Caco-2 (cell line): ENCODE measurements at regions not wholly inside any gene's neighbourhood (a gene's known extent, or its start where the extent isn't known, plus 50 kb on each side); places are given as distances from the start of the nearest gene placed in this dataset.

ENCODE experiments used
- BruUV-seq: library from RNA; stranded (reverse); fragments of 400-500 nt; replicated peaks from 2 replicates; lab custom pipeline; 2021; lab: Mats Ljungman, UMichigan
- CTCF ChIA-PET: fragments of 300-600 bp; sonication (Branson Sonifier 250); formaldehyde crosslinking; loops from one replicate; lab custom pipeline; 2022; ENCODE audit warnings: antibody characterized with exemption; lab: Charles Lee
- POLR2A ChIA-PET: fragments of 300-600 bp; sonication (Branson Sonifier 250); formaldehyde crosslinking; loops from one replicate; lab custom pipeline; 2022; ENCODE audit warnings: antibody characterized with exemption; lab: Charles Lee
- DNase-seq, 2 experiments: peaks; one replicate each; pipeline versions ENCODE4 v3.0.0 to v3.0.0-alpha.2; 2020 to 2022
- H3K27me3 ChIP-seq: replicated peaks from 2 replicates; pipeline ENCODE4 v1.6.0; 2011; ENCODE audit warnings: low read length; ENCODE audit not compliant: control insufficient read depth, insufficient read depth
- H3K36me3 ChIP-seq: 2 replicates; pipeline ENCODE4 v1.5.1; 2011; ENCODE audit warnings: low read length; ENCODE audit not compliant: control insufficient read depth, insufficient read depth
- H3K4me1 ChIP-seq: fragments of 250-450 bp; sonication (Bioruptor Pico); 2 replicates; pipeline ENCODE4 v1.5.1; 2020; ENCODE audit warnings: mild to moderate bottlenecking
- H3K4me3 ChIP-seq: 2 replicates; pipeline ENCODE4 v1.5.1; 2011; ENCODE audit warnings: low read depth, mild to moderate bottlenecking, control low read depth, low read length
- H3K9me3 ChIP-seq: fragments of 250-450 bp; sonication (Bioruptor Pico); 2 replicates; pipeline ENCODE4 v1.5.1; 2020; ENCODE audit warnings: mild to moderate bottlenecking, moderate library complexity
- H3K27ac Mint-ChIP-seq: one replicate; pipeline ENCODE4 v1.8.0; 2022; ENCODE audit warnings: mixed read lengths; ENCODE audit not compliant: unreplicated experiment
- H3K27me3 Mint-ChIP-seq: one replicate; pipeline ENCODE4 v1.8.0; 2022; ENCODE audit warnings: mixed read lengths; ENCODE audit not compliant: insufficient read depth, unreplicated experiment
- H3K36me3 Mint-ChIP-seq: one replicate; pipeline ENCODE4 v1.8.0; 2022; ENCODE audit warnings: mild to moderate bottlenecking, mixed read lengths; ENCODE audit not compliant: insufficient read depth, unreplicated experiment
- H3K4me1 Mint-ChIP-seq: one replicate; pipeline ENCODE4 v1.8.0; 2022; ENCODE audit warnings: low read depth, mixed read lengths; ENCODE audit not compliant: unreplicated experiment
- H3K4me3 Mint-ChIP-seq: one replicate; pipeline ENCODE4 v1.8.0; 2022; ENCODE audit warnings: mild to moderate bottlenecking, moderate library complexity, mixed read lengths; ENCODE audit not compliant: unreplicated experiment
- H3K9me3 Mint-ChIP-seq: one replicate; pipeline ENCODE4 v1.8.0; 2022; ENCODE audit warnings: mixed read lengths; ENCODE audit not compliant: unreplicated experiment
- intact Hi-C: fragments of 100-400 bp; cut with micrococcal nuclease; formaldehyde crosslinking; loops from one replicate; pipeline ENCODE4 v1.10.0; 2022; ENCODE audit not compliant: unreplicated experiment
- TF ChIP-seq, protein P1 (sequence below), 2 experiments: fragments of 200-600 bp in 1 of 2; IDR thresholded peaks; 1 replicate in 1 of 2; 2 replicates in 1 of 2; pipeline versions ENCODE4 v1.5.1 to v1.8.0; 2011 to 2022; ENCODE audit warnings: antibody characterized with exemption in 1 of 2, control low read depth in 1 of 2, inconsistent platforms in 1 of 2, low read depth in 1 of 2, low read length in 1 of 2, mild to moderate bottlenecking in 1 of 2, moderate library complexity in 1 of 2; ENCODE audit not compliant: insufficient read depth in 1 of 2, severe bottlenecking in 1 of 2, unreplicated experiment in 1 of 2

DNA sequence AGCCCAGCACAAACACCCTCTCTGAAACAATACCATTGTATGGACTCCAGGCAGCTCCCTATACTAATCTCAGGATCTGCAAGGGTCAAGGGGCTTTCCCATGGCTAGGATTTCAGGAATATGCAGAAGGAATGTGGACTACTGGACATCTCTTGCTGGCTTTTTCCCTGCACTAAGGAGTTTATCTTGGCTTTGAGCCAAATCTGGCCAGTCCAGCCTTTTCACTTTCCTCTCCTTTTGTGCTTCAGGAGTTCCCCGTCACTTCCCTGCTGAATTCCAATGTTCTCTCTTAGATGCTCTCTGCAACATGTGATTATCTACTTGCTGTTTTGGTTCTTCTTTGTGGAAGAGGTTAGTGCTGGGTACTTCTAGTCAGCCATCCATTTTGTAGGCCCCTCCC lies 568.2 kb downstream of the HDGFL1 start:
- intact Hi-C loops, result no loop called here
- POLR2A ChIA-PET, result no interaction called here
- no peaks in the 10 kb centered on the region for H3K27me3 Mint-ChIP-seq

GRCh38 chr6:23140871-23141270 lies 571.5 kb downstream of the HDGFL1 start:
- no peaks in the 10 kb centered on the region for H3K27me3 ChIP-seq
- no peaks in the 10 kb centered on the region for H3K4me1 ChIP-seq
- no peak for DNase-seq
- no peak overlapping the region for H3K4me3 Mint-ChIP-seq
- intact Hi-C loops, result no loop called here
- TF ChIP-seq, protein P1, sequence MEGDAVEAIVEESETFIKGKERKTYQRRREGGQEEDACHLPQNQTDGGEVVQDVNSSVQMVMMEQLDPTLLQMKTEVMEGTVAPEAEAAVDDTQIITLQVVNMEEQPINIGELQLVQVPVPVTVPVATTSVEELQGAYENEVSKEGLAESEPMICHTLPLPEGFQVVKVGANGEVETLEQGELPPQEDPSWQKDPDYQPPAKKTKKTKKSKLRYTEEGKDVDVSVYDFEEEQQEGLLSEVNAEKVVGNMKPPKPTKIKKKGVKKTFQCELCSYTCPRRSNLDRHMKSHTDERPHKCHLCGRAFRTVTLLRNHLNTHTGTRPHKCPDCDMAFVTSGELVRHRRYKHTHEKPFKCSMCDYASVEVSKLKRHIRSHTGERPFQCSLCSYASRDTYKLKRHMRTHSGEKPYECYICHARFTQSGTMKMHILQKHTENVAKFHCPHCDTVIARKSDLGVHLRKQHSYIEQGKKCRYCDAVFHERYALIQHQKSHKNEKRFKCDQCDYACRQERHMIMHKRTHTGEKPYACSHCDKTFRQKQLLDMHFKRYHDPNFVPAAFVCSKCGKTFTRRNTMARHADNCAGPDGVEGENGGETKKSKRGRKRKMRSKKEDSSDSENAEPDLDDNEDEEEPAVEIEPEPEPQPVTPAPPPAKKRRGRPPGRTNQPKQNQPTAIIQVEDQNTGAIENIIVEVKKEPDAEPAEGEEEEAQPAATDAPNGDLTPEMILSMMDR (IDR thresholded peaks at IDR 0.05; ENCODE audit: insufficient read depth in 1 of 2, low read depth in 1 of 2, low read length in 1 of 2, severe bottlenecking in 1 of 2, unreplicated experiment in 1 of 2), result no peak
- H3K9me3 ChIP-seq, result no peaks in the 10 kb centered on the region; the same call in 1 of the 2 replicates
- H3K27ac Mint-ChIP-seq, result no peak overlapping the region
- H3K27me3 Mint-ChIP-seq, result no peaks in the 10 kb centered on the region
- H3K36me3 ChIP-seq, result no peaks in the 10 kb centered on the region
- no peaks in the 10 kb centered on the region for H3K4me1 Mint-ChIP-seq
- no peak overlapping the region for H3K4me3 ChIP-seq
- ChIA-PET POLR2A (no interaction called here), CTCF (no interaction called here)
- BruUV-seq, result no TSS peak
- peaks cover 5% of the 10 kb centered on the region for H3K9me3 Mint-ChIP-seq
- H3K36me3 Mint-ChIP-seq, result no peaks in the 10 kb centered on the region

More for the DNA sequence above, 568.2 kb downstream of the HDGFL1 start:
- no peaks in the 10 kb centered on the region for H3K4me1 ChIP-seq
- CTCF ChIA-PET, result no interaction called here
- TF ChIP-seq, protein P1 (IDR thresholded peaks at IDR 0.05; ENCODE audit: insufficient read depth in 1 of 2, low read depth in 1 of 2, low read length in 1 of 2, severe bottlenecking in 1 of 2, unreplicated experiment in 1 of 2), result no peak
- Mint-ChIP-seq H3K36me3 (no peaks in the 10 kb centered on the region), H3K27ac (no peak overlapping the region), H3K4me3 (no peak overlapping the region), H3K9me3 (peaks cover 16% of the 10 kb centered on the region), H3K4me1 (no peaks in the 10 kb centered on the region)
- H3K4me3 ChIP-seq, result no peak overlapping the region
- H3K9me3 ChIP-seq, result no peaks in the 10 kb centered on the region; the same call in 1 of the 2 replicates
- no peak for DNase-seq
- H3K36me3 ChIP-seq, result no peaks in the 10 kb centered on the region
- BruUV-seq, result no TSS peak
- H3K27me3 ChIP-seq, result no peaks in the 10 kb centered on the region

- Histone ChIP-seq H3K27me3 (no peaks in the 10 kb centered on the region), H3K9me3 (no peaks in the 10 kb centered on the region), H3K4me3 (no peak overlapping the region), H3K4me1 (no peaks in the 10 kb centered on the region), H3K36me3 (no peaks in the 10 kb centered on the region)
- Mint-ChIP-seq H3K27ac (no peak overlapping the region), H3K27me3 (no peaks in the 10 kb centered on the region), H3K36me3 (no peaks in the 10 kb centered on the region), H3K4me3 (no peak overlapping the region), H3K9me3 (no peaks in the 10 kb centered on the region), H3K4me1 (no peaks in the 10 kb centered on the region)
- intact Hi-C loops, result no loop called here
- TF ChIP-seq, protein P1 (IDR thresholded peaks at IDR 0.05; ENCODE audit: insufficient read depth in 1 of 2, low read depth in 1 of 2, low read length in 1 of 2, severe bottlenecking in 1 of 2, unreplicated experiment in 1 of 2), result no peak
- no peak for DNase-seq
- CTCF ChIA-PET, result no interaction called here
- POLR2A ChIA-PET, result no interaction called here
- no TSS peak for BruUV-seq
Observed at GRCh38 chr6:23145781-23146180, 576.4 kb downstream of the HDGFL1 start.
